ENCODE measurements at regions not wholly inside any gene's neighbourhood (a gene's known extent, or its start where the extent isn't known, plus 50 kb on each side); places are given as distances from the start of the nearest gene placed in this dataset.

DNA sequence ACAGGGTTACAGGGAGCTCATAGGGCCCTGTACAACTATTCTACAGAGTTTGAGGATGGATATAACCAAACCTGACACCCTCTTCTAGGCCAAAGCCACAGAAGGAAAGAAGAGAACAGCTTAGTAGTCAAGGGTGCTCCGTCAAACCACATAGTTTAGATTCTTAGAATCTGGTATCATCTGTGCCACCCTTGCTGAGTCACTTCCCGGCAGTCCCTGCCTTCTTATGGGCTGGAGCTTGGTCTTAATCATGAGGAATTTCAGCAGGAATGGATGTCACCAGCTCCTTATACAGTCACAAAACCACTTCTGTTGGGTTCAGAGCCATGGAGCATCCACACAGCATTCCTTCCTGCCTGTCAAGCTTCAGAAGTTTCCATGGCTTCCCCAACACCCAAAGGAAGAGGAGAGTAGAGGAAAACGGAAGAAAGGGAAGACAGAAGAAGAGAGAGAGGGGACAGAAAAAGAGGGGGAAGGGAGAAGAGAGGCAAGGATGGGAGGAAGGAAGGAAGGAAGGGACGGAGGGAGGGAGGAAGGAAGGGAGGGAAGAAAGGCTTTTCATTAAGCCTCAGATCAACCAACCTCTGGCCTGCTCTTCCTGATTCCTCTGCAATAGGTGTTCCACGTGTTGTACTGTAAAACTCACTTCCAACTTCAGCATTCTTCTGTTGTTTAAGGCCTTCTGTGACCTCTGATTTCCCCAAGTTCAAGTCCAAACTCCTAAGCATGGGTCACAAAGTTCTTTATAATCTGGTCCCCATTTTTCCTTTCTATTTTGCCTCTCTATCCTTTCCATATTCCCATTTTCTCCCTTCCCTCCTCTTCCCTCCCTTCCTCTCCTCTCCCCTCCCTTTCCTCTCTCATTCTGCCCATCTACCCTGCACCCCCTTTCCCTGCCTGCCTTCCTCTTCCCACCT is 246.1 kb upstream of the TNP1 start:
- H3K27ac ChIP-seq: no peak overlapping the region
- no peaks in the 10 kb centered on the region for H3K36me3 ChIP-seq
- intact Hi-C loops (cut with DNase I; ENCODE audit: low total_unique reads): no loop called here
- no peaks in the 10 kb centered on the region for H3K9me3 ChIP-seq
- no peaks in the 10 kb centered on the region for H3K27me3 ChIP-seq
- DNase-seq: no peak
- H3K4me1 ChIP-seq: no peaks in the 10 kb centered on the region
- no peak overlapping the region for H3K4me3 ChIP-seq
- no peak for TF ChIP-seq POLR2A (IDR thresholded peaks at IDR 0.05)
- no peak for TF ChIP-seq CTCF (IDR thresholded peaks at IDR 0.05)

- Histone ChIP-seq H3K4me3 (no peak overlapping the region), H3K27me3 (no peaks in the 10 kb centered on the region), H3K4me1 (no peaks in the 10 kb centered on the region), H3K27ac (no peak overlapping the region), H3K9me3 (no peaks in the 10 kb centered on the region), H3K36me3 (no peaks in the 10 kb centered on the region)
- TF ChIP-seq POLR2A (IDR thresholded peaks at IDR 0.05): no peak
- TF ChIP-seq CTCF (IDR thresholded peaks at IDR 0.05): no peak
- DNase-seq: no peak
- intact Hi-C loops (cut with DNase I; ENCODE audit: low total_unique reads): no loop called here
Observed at GRCh38 chr2:217103752-217104545, 244.1 kb upstream of the TNP1 start.

GRCh38 chr2:217102956-217103355 is 243.1 kb upstream of the TNP1 start:
- Histone ChIP-seq H3K36me3 (no peaks in the 10 kb centered on the region), H3K4me3 (no peak overlapping the region), H3K9me3 (no peaks in the 10 kb centered on the region), H3K27ac (no peak overlapping the region), H3K27me3 (no peaks in the 10 kb centered on the region), H3K4me1 (no peaks in the 10 kb centered on the region)
- intact Hi-C loops (cut with DNase I; ENCODE audit: low total_unique reads): no loop called here
- TF ChIP-seq CTCF (IDR thresholded peaks at IDR 0.05) (no peak), POLR2A (IDR thresholded peaks at IDR 0.05) (no peak)
- no peak for DNase-seq

DNA sequence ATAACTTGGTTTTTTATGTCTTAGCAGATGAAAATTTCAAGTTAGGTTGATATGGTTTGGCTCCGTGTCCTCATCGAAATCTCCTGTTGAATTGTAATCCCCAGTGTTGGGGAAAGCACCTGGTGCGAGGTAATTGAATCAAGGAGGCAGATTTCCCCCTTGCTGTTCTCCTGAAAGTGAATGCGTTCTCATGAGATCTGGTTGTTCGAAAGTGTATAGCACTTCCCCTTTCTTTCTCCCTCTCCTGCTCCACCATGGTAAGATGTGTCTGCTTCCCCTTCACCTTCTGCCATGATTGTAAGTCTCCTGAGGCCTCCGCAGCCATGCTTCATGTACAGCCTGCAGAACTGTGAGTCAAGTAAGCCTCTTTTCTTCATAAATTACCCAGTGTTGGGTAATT is 242.1 kb upstream of the TNP1 start:
- H3K27me3 ChIP-seq: no peaks in the 10 kb centered on the region
- no peak for DNase-seq
- H3K27ac ChIP-seq: no peak overlapping the region
- H3K9me3 ChIP-seq: no peaks in the 10 kb centered on the region
- TF ChIP-seq POLR2A (IDR thresholded peaks at IDR 0.05) (no peak), CTCF (IDR thresholded peaks at IDR 0.05) (no peak)
- H3K36me3 ChIP-seq: no peaks in the 10 kb centered on the region
- H3K4me3 ChIP-seq: no peak overlapping the region
- no peaks in the 10 kb centered on the region for H3K4me1 ChIP-seq
- intact Hi-C loops (cut with DNase I; ENCODE audit: low total_unique reads): no loop called here

DNA sequence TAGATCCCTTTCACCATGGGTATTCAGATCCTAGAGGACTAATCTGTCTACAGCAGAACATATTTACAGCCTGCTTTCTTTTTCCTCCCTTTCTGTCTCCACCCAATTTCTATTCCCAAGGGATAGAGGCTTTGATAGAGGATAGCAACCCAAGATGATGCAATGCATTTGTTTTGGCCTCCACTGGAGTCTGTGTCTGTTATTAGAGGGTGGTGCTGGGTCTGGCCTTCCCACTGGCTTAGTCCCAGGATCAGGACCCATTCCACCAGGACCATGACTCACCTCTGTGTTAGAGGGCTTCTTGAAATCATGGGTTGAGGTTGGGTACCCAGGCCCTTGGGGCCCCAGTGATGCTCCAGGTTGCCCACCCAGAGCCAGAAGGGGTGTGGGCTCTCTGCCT is 239.7 kb upstream of the TNP1 start:
- intact Hi-C loops (cut with DNase I; ENCODE audit: low total_unique reads): no loop called here
- no peak for DNase-seq
- Histone ChIP-seq H3K4me1 (no peaks in the 10 kb centered on the region), H3K9me3 (no peaks in the 10 kb centered on the region), H3K36me3 (no peaks in the 10 kb centered on the region), H3K27ac (no peak overlapping the region), H3K27me3 (no peaks in the 10 kb centered on the region), H3K4me3 (no peak overlapping the region)
- TF ChIP-seq POLR2A (IDR thresholded peaks at IDR 0.05) (no peak), CTCF (IDR thresholded peaks at IDR 0.05) (no peak)

Measured in uterus (tissue), 3 donors.